Neural progenitor cell (in vitro differentiated cells): ENCODE measurements at regions not wholly inside any gene's neighbourhood (a gene's known extent, or its start where the extent isn't known, plus 50 kb on each side); places are given as distances from the start of the nearest gene placed in this dataset.

Experiments used
- DNase-seq: peaks from one replicate; pipeline ENCODE4 v3.0.0-alpha.2; 2016; ENCODE audit warnings: low spot score
- H2AFZ ChIP-seq: fragments of 200-600 bp; sonication (generic); replicated peaks from 2 replicates; pipeline ENCODE4 v1.6.1; 2016; ENCODE audit warnings: antibody characterized with exemption
- H3F3A ChIP-seq: fragments of 200-600 bp; sonication (generic); 2 replicates; pipeline ENCODE4 v1.6.1; 2016; ENCODE audit warnings: antibody characterized with exemption, low read depth
- H3K27ac ChIP-seq: fragments of 200-600 bp; sonication (generic); 2 replicates; pipeline ENCODE4 v1.5.1; 2016; ENCODE audit warnings: mild to moderate bottlenecking
- H3K27me3 ChIP-seq: fragments of 200-600 bp; sonication (generic); 2 replicates; pipeline ENCODE4 v1.6.1; 2016; ENCODE audit warnings: mild to moderate bottlenecking, moderate library complexity
- H3K36me3 ChIP-seq: fragments of 200-600 bp; sonication (generic); 2 replicates; pipeline ENCODE4 v1.5.1; 2016
- H3K4me1 ChIP-seq: fragments of 200-600 bp; sonication (generic); 2 replicates; pipeline ENCODE4 v1.6.1; 2016; ENCODE audit warnings: mixed run types
- H3K4me2 ChIP-seq: fragments of 200-600 bp; sonication (generic); 2 replicates; pipeline ENCODE4 v1.6.1; 2016
- H3K4me3 ChIP-seq: fragments of 200-600 bp; sonication (generic); 2 replicates; pipeline ENCODE4 v1.5.1; 2016
- H3K79me2 ChIP-seq: fragments of 200-600 bp; sonication (generic); 2 replicates; pipeline ENCODE4 v1.6.1; 2016; ENCODE audit warnings: low read depth
- H3K9ac ChIP-seq: fragments of 200-600 bp; sonication (generic); 2 replicates; pipeline ENCODE4 v1.6.1; 2016
- H3K9me3 ChIP-seq: fragments of 200-600 bp; sonication (generic); 2 replicates; pipeline ENCODE4 v1.5.1; 2016; ENCODE audit warnings: low read depth
- H4K20me1 ChIP-seq: fragments of 200-600 bp; sonication (generic); 2 replicates; pipeline ENCODE4 v1.6.1; 2016; ENCODE audit warnings: low read depth
- H3K27ac Mint-ChIP-seq: 3 replicates; pipeline ENCODE4 v1.8.0; 2021; ENCODE audit warnings: mixed read lengths
- H3K27me3 Mint-ChIP-seq: 2 replicates; pipeline ENCODE4 v1.8.0; 2022; ENCODE audit warnings: low read depth, mild to moderate bottlenecking, inconsistent platforms, moderate library complexity, mixed read lengths; ENCODE audit not compliant: insufficient read depth
- H3K36me3 Mint-ChIP-seq: 3 replicates; pipeline ENCODE4 v1.8.0; 2021; ENCODE audit warnings: mixed read lengths
- H3K4me1 Mint-ChIP-seq: 3 replicates; pipeline ENCODE4 v1.8.0; 2021; ENCODE audit warnings: mixed read lengths
- H3K4me3 Mint-ChIP-seq: 3 replicates; pipeline ENCODE4 v1.8.0; 2021; ENCODE audit warnings: mild to moderate bottlenecking, moderate library complexity, mixed read lengths
- H3K9me3 Mint-ChIP-seq: 3 replicates; pipeline ENCODE4 v1.8.0; 2020; ENCODE audit warnings: mixed read lengths
- EZH2 ChIP-seq: fragments of 200-600 bp; sonication (generic); IDR thresholded peaks from 2 replicates; pipeline ENCODE4 v1.6.1; 2017; ENCODE audit warnings: antibody characterized with exemption, mild to moderate bottlenecking, moderate library complexity
- EZH2phosphoT487 ChIP-seq: fragments of 200-600 bp; sonication (generic); IDR thresholded peaks from 2 replicates; pipeline ENCODE4 v1.6.1; 2017; ENCODE audit warnings: antibody characterized with exemption
- TF ChIP-seq, protein P1 (sequence below): fragments of 200-600 bp; sonication (generic); IDR thresholded peaks from 2 replicates; pipeline ENCODE4 v1.5.1; 2017; ENCODE audit warnings: antibody characterized with exemption, mild to moderate bottlenecking

DNA sequence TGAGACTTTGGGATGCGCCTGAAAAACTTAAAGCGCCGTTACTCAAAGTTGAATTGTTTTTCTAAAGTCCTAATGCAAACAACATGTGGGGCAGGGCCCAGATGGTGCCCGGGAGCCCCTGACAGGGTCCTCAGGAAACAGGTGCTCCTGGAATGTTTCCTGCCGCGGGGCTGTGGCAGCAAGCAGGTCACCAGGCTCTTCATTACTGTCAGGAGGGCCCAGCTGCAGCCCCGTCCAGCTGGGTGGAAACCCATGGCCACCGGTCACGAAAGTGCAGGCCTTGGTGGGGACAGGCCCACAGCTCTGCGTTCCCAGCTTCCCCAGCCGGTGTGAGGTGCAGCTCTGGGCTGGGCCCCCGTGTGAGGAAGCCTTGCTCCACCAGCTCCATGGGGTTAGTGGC lies 63.9 kb upstream of the GATA2 start:
- H3K9me3 Mint-ChIP-seq, result no peaks in the 10 kb centered on the region
- peaks cover 30% of the 10 kb centered on the region for H3K27me3 ChIP-seq
- peaks cover 7% of the 10 kb centered on the region for H3K27me3 Mint-ChIP-seq

GRCh38 chr3:128556384-128556783 lies 63.4 kb upstream of the GATA2 start:
- Mint-ChIP-seq H3K27ac (no peak overlapping the region), H3K36me3 (no peaks in the 10 kb centered on the region), H3K9me3 (no peaks in the 10 kb centered on the region), H3K4me3 (no peak overlapping the region), H3K4me1 (peaks cover 2% of the 10 kb centered on the region), H3K27me3 (peaks cover 7% of the 10 kb centered on the region)
- Histone ChIP-seq H3K27ac (no peak overlapping the region), H4K20me1 (no peaks in the 10 kb centered on the region), H3K27me3 (peaks cover 30% of the 10 kb centered on the region), H3K36me3 (no peaks in the 10 kb centered on the region), H3K4me1 (no peaks in the 10 kb centered on the region), H3F3A (no peaks in the 10 kb centered on the region), H3K9ac (no peak overlapping the region), H3K4me2 (no peak overlapping the region), H3K4me3 (no peak overlapping the region), H3K79me2 (no peaks in the 10 kb centered on the region), H2AFZ (no peak overlapping the region), H3K9me3 (no peaks in the 10 kb centered on the region)
- DNase-seq, result no peak
- TF ChIP-seq EZH2, result no peak
- TF ChIP-seq, protein P1, sequence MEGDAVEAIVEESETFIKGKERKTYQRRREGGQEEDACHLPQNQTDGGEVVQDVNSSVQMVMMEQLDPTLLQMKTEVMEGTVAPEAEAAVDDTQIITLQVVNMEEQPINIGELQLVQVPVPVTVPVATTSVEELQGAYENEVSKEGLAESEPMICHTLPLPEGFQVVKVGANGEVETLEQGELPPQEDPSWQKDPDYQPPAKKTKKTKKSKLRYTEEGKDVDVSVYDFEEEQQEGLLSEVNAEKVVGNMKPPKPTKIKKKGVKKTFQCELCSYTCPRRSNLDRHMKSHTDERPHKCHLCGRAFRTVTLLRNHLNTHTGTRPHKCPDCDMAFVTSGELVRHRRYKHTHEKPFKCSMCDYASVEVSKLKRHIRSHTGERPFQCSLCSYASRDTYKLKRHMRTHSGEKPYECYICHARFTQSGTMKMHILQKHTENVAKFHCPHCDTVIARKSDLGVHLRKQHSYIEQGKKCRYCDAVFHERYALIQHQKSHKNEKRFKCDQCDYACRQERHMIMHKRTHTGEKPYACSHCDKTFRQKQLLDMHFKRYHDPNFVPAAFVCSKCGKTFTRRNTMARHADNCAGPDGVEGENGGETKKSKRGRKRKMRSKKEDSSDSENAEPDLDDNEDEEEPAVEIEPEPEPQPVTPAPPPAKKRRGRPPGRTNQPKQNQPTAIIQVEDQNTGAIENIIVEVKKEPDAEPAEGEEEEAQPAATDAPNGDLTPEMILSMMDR, result no peak
- no peak for TF ChIP-seq EZH2phosphoT487

More for the DNA sequence above, 63.9 kb upstream of the GATA2 start:
- Histone ChIP-seq H3K9me3 (no peaks in the 10 kb centered on the region), H3K27ac (no peak overlapping the region), H3K4me1 (no peaks in the 10 kb centered on the region), H3K4me2 (no peak overlapping the region), H3F3A (no peaks in the 10 kb centered on the region), H3K79me2 (no peaks in the 10 kb centered on the region), H4K20me1 (no peaks in the 10 kb centered on the region), H3K36me3 (no peaks in the 10 kb centered on the region), H3K9ac (no peak overlapping the region), H3K4me3 (no peak overlapping the region), H2AFZ (no peak overlapping the region)
- H3K27ac Mint-ChIP-seq, result no peak overlapping the region
- TF ChIP-seq EZH2phosphoT487 (no peak), EZH2 (no peak)
- TF ChIP-seq, protein P1, result no peak
- no peaks in the 10 kb centered on the region for H3K36me3 Mint-ChIP-seq
- peaks cover 2% of the 10 kb centered on the region for H3K4me1 Mint-ChIP-seq
- no peak for DNase-seq
- no peak overlapping the region for H3K4me3 Mint-ChIP-seq

GRCh38 chr3:128555841-128556240 lies 62.8 kb upstream of the GATA2 start:
- H3K36me3 Mint-ChIP-seq, result no peaks in the 10 kb centered on the region
- H3K27me3 ChIP-seq, result peaks cover 30% of the 10 kb centered on the region
- no peak overlapping the region for H3K9ac ChIP-seq
- H3K27ac Mint-ChIP-seq, result no peak overlapping the region
- H4K20me1 ChIP-seq, result no peaks in the 10 kb centered on the region
- DNase-seq, result no peak
- peaks cover 7% of the 10 kb centered on the region for H3K27me3 Mint-ChIP-seq
- H3K9me3 ChIP-seq, result no peaks in the 10 kb centered on the region
- no peaks in the 10 kb centered on the region for H3K4me1 ChIP-seq
- H3K4me3 Mint-ChIP-seq, result no peak overlapping the region
- no peaks in the 10 kb centered on the region for H3K9me3 Mint-ChIP-seq
- H3K79me2 ChIP-seq, result no peaks in the 10 kb centered on the region
- no peaks in the 10 kb centered on the region for H3K36me3 ChIP-seq
- H3K4me2 ChIP-seq, result no peak overlapping the region
- H3K4me3 ChIP-seq, result no peak overlapping the region
- H3K4me1 Mint-ChIP-seq, result peaks cover 4% of the 10 kb centered on the region
- H3F3A ChIP-seq, result no peaks in the 10 kb centered on the region
- TF ChIP-seq EZH2, result no peak
- TF ChIP-seq, protein P1, result no peak
- no peak for TF ChIP-seq EZH2phosphoT487
- H3K27ac ChIP-seq, result no peak overlapping the region
- no peak overlapping the region for H2AFZ ChIP-seq
